Osteocyte (in vitro differentiated cells): ENCODE measurements at regions not wholly inside any gene's neighbourhood (a gene's known extent, or its start where the extent isn't known, plus 50 kb on each side); places are given as distances from the start of the nearest gene placed in this dataset.

Experiments used
- DNase-seq: peaks from one replicate; pipeline ENCODE4 v3.0.0; 2021; ENCODE audit warnings: mixed read lengths; ENCODE audit not compliant: unreplicated experiment; ENCODE audit errors: extremely low spot score
- H3K27ac Mint-ChIP-seq: one replicate; pipeline ENCODE4 v1.8.0; 2021; ENCODE audit warnings: mild to moderate bottlenecking, mixed read lengths; ENCODE audit not compliant: unreplicated experiment
- H3K27me3 Mint-ChIP-seq: one replicate; pipeline ENCODE4 v1.8.0; 2021; ENCODE audit warnings: mixed read lengths; ENCODE audit not compliant: unreplicated experiment
- H3K36me3 Mint-ChIP-seq: one replicate; pipeline ENCODE4 v1.8.0; 2021; ENCODE audit warnings: mixed read lengths; ENCODE audit not compliant: unreplicated experiment
- H3K4me1 Mint-ChIP-seq: one replicate; pipeline ENCODE4 v1.8.0; 2021; ENCODE audit warnings: mixed read lengths; ENCODE audit not compliant: unreplicated experiment
- H3K4me3 Mint-ChIP-seq: one replicate; pipeline ENCODE4 v1.8.0; 2021; ENCODE audit warnings: mild to moderate bottlenecking, moderate library complexity, mixed read lengths; ENCODE audit not compliant: unreplicated experiment
- H3K9me3 Mint-ChIP-seq: one replicate; pipeline ENCODE4 v1.8.0; 2021; ENCODE audit warnings: mixed read lengths; ENCODE audit not compliant: unreplicated experiment
- TF ChIP-seq, protein P1 (sequence below): fragments of 200-600 bp; sonication (generic); IDR thresholded peaks from 2 replicates; pipeline ENCODE4 v1.5.0; 2021; ENCODE audit warnings: antibody characterized with exemption, mild to moderate bottlenecking, moderate library complexity

DNA sequence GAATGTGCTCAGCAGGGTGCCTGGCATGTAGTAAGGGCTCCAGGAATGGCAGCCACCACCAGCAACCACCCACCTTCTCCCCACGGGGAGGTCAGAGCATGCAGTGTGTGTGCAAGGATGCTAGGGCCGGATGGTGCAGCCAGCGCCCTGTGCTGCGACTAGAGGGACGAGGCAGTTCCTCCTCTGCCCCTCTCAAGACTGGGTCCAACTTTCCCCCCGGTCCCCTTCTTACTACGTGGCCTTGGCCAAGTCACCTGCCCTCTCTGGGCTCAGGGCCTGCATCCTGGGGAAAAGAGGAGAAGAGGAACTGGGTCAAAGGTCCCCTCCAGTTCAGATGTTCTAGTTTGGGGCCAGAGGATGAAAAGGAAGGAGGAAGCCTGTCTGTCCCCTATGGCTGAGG lies 71.6 kb upstream of the TARDBP start:
- no peak for DNase-seq
- no peaks in the 10 kb centered on the region for H3K9me3 Mint-ChIP-seq
- no peak overlapping the region for H3K27ac Mint-ChIP-seq
- peaks cover 13% of the 10 kb centered on the region for H3K27me3 Mint-ChIP-seq
- peaks cover 14% of the 10 kb centered on the region for H3K4me1 Mint-ChIP-seq
- H3K4me3 Mint-ChIP-seq, result no peak overlapping the region
- H3K36me3 Mint-ChIP-seq, result no peaks in the 10 kb centered on the region
- TF ChIP-seq, protein P1, sequence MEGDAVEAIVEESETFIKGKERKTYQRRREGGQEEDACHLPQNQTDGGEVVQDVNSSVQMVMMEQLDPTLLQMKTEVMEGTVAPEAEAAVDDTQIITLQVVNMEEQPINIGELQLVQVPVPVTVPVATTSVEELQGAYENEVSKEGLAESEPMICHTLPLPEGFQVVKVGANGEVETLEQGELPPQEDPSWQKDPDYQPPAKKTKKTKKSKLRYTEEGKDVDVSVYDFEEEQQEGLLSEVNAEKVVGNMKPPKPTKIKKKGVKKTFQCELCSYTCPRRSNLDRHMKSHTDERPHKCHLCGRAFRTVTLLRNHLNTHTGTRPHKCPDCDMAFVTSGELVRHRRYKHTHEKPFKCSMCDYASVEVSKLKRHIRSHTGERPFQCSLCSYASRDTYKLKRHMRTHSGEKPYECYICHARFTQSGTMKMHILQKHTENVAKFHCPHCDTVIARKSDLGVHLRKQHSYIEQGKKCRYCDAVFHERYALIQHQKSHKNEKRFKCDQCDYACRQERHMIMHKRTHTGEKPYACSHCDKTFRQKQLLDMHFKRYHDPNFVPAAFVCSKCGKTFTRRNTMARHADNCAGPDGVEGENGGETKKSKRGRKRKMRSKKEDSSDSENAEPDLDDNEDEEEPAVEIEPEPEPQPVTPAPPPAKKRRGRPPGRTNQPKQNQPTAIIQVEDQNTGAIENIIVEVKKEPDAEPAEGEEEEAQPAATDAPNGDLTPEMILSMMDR, result no peak

DNA sequence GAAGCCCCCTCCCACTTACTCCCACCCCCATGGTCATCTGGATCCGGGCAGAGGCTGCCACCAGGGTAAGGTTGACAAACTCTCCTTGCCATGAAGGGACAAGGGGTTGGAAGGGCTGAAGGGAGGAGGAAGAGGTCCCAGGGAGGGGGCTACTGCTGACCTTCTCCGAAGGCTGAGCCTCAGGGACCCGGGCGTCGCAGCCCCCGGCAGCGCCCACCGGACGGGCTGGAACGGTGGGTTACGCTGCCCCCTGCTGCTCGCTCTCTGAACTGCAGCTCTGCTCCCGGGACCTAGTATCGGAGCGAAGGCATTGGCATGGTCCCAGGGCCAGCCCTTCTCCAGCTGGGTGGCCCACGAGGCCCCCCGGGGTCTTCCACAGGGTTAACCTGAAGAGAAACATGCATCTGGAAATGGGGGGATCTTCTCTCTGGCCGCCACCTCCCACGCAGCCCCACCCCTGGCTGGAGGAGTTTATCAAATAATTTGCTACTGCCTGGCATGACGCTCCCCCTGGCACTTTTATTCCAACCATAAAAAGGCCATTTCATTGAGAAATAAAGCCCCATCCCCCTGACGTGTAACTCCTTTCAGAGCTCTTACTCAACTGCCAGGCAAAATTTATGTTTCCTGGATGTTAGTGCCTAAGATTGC lies 70.4 kb upstream of the TARDBP start:
- H3K4me3 Mint-ChIP-seq, result no peak overlapping the region
- TF ChIP-seq, protein P1, result peak; percentile 92
- H3K9me3 Mint-ChIP-seq, result no peaks in the 10 kb centered on the region
- H3K27ac Mint-ChIP-seq, result no peak overlapping the region
- H3K36me3 Mint-ChIP-seq, result no peaks in the 10 kb centered on the region
- peaks cover 13% of the 10 kb centered on the region for H3K27me3 Mint-ChIP-seq
- DNase-seq, result peak; percentile 89
- peaks cover 14% of the 10 kb centered on the region for H3K4me1 Mint-ChIP-seq

DNA sequence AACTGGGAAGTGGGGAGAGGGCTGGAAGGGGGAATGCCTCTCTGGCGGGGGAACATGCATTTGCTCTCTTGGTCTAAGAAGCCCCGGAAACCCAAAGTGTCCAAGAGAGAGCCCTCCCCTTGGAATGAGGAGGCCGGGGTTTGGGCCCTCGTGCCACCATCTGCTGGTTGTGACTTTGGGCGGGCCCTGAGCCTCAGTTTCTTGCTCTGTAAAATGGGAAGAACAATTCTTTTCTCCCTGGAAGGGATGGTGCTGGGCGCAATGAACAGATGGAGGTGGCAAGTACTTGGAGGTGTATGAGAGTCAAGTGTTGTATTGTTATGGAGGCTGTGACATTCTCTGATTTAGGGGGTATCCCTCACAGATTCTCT lies 69.9 kb upstream of the TARDBP start:
- Mint-ChIP-seq H3K9me3 (no peaks in the 10 kb centered on the region), H3K4me3 (no peak overlapping the region), H3K27ac (no peak overlapping the region), H3K27me3 (peaks cover 13% of the 10 kb centered on the region), H3K4me1 (peaks cover 14% of the 10 kb centered on the region), H3K36me3 (no peaks in the 10 kb centered on the region)
- TF ChIP-seq, protein P1, result no peak
- no peak for DNase-seq

DNA sequence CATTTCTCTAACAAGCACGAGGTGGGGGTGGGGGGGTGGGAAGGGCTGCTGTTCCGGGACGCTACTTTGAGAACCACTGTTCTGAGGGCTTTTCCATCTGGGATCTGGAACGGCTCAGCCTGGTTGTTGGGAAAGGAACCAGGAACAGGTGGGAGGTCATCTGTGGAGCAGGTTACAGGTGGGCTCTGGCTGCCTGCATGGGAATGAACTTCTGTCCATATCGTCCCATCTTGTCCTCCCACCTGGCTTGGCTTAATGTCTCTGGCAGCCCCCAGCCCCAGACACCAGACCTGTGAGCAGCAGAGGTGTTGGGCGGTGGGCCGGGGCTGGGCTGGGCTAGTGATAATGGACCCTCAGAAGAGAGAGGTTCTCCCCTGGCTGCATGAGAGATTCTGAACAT lies 69.4 kb upstream of the TARDBP start:
- Mint-ChIP-seq H3K36me3 (no peaks in the 10 kb centered on the region), H3K9me3 (no peaks in the 10 kb centered on the region), H3K4me3 (no peak overlapping the region), H3K27me3 (peaks cover 13% of the 10 kb centered on the region), H3K4me1 (peaks cover 14% of the 10 kb centered on the region), H3K27ac (no peak overlapping the region)
- no peak for DNase-seq
- TF ChIP-seq, protein P1, result no peak

DNA sequence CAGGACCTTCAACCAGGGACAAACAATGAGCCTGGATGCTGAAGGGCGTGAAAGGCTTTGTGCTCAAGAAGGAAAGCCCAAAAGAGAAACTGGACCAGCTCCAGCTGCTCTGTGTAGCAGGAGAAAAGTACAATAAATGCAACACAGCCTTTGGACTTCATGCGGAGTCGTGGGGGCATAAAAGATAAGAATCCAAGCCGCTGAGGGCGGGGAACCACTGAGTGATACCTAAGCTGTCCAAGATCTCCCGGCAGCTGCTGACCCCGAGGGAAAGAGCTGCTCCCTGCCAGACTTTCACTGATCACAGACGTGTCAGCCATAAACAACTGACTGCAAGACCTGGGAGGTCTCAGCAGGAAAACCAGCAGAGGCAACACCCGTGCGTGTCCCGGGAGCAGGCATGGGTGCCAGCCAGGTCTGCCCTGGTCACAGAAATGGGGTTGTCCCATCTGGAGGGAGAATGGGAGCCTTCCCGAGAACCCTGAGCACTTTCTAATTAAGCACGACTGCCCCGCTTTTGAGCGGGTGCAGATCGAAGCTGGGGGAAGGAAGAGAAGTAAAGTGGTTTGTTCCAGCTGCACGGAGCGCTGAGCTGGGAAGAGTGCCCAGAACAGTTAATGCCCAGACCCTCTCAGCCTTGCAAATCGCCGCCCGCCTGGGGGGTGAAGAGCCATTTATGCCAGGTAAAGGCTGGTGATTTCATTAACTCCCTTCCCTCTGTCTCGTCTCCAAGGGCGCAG lies 68.3 kb upstream of the TARDBP start:
- peak overlapping the region; percentile 52 for H3K27ac Mint-ChIP-seq
- peaks cover 14% of the 10 kb centered on the region for H3K4me1 Mint-ChIP-seq
- H3K9me3 Mint-ChIP-seq, result no peaks in the 10 kb centered on the region
- DNase-seq, result no peak
- no peaks in the 10 kb centered on the region for H3K36me3 Mint-ChIP-seq
- H3K27me3 Mint-ChIP-seq, result peaks cover 13% of the 10 kb centered on the region
- TF ChIP-seq, protein P1, result no peak
- no peak overlapping the region for H3K4me3 Mint-ChIP-seq
